GM12878 (cell line): ENCODE measurements at regions not wholly inside any gene's neighbourhood (a gene's known extent, or its start where the extent isn't known, plus 50 kb on each side); places are given as distances from the start of the nearest gene placed in this dataset.

Experiments
- ATAC-seq: fragments of 200-7000 bp; cut with Tn5 transposase; 3 replicates; pipeline ENCODE4 v1.9.1; 2020; ENCODE audit warnings: mild to moderate bottlenecking, moderate library complexity
- BruUV-seq: library from RNA; stranded (reverse); fragments of 400-500 nt; replicated peaks from 2 replicates; lab custom pipeline; 2021; lab: Mats Ljungman, UMichigan
- CTCF ChIA-PET: fragments of 300-600 bp; sonication (Branson Sonifier 250); formaldehyde crosslinking; extraction: SDS; loops from one replicate; lab custom pipeline; 2021; ENCODE audit warnings: inconsistent platforms; lab: Yijun Ruan, JAX
- POLR2A ChIA-PET: fragments of 350-600 bp; formaldehyde crosslinking; extraction: SDS; loops from one replicate; lab custom pipeline; 2021; ENCODE audit warnings: inconsistent platforms; lab: Charles Lee
- RAD21 ChIA-PET: fragments of 300-600 bp; sonication (Branson Sonifier 250); formaldehyde crosslinking; loops from one replicate; lab custom pipeline; 2023; ENCODE audit warnings: antibody characterized with exemption; ENCODE audit not compliant: unreplicated experiment; lab: Charles Lee
- SMC1A ChIA-PET: fragments of 300-600 bp; sonication (Branson Sonifier 250); formaldehyde crosslinking; loops from one replicate; lab custom pipeline; 2023; ENCODE audit not compliant: unreplicated experiment, uncharacterized antibody; lab: Charles Lee
- DNase-seq: peaks from one replicate; pipeline ENCODE4 v3.0.0-alpha.2; 2011; ENCODE audit warnings: low read depth, low spot score
- FAIRE-seq: peaks from 3 replicates; lab custom pipeline; 2011; peaks lifted over from hg19 to GRCh38; lab: Jason Lieb, UNC
- H2AFZ ChIP-seq: 2 replicates; pipeline ENCODE4 v1.6.0; 2011; ENCODE audit warnings: low read depth, low read length, control low read depth; ENCODE audit not compliant: control insufficient read depth
- H3K27ac ChIP-seq: 2 replicates; pipeline ENCODE4 v1.5.1; 2011; ENCODE audit warnings: control low read depth; ENCODE audit not compliant: control insufficient read depth, insufficient read depth
- H3K27me3 ChIP-seq, 2 experiments: replicated peaks in 1 of 2; 2 replicates each; pipeline versions ENCODE4 v1.6.0 to v1.6.1; 2011; ENCODE audit warnings: low read length in 1 of 2; ENCODE audit not compliant: control insufficient read depth in 2 of 2, insufficient read depth in 2 of 2
- H3K36me3 ChIP-seq, 2 experiments: 2 replicates each; pipeline ENCODE4 v1.5.1; 2011; ENCODE audit warnings: low read length in 1 of 2; ENCODE audit not compliant: control insufficient read depth in 2 of 2, insufficient read depth in 2 of 2
- H3K4me1 ChIP-seq: 2 replicates; pipeline ENCODE4 v1.6.1; 2011; ENCODE audit warnings: mild to moderate bottlenecking, low read length, moderate library complexity, mixed read lengths; ENCODE audit not compliant: control insufficient read depth, insufficient read depth
- H3K4me2 ChIP-seq: 2 replicates; pipeline ENCODE4 v1.6.0; 2011; ENCODE audit warnings: control low read depth; ENCODE audit not compliant: control insufficient read depth, insufficient read depth
- H3K4me3 ChIP-seq: fragments of 200-600 bp; sonication (generic); 2 replicates; pipeline ENCODE4 v1.5.1; 2016
- H3K79me2 ChIP-seq: 2 replicates; pipeline ENCODE4 v1.6.0; 2011; ENCODE audit warnings: low read length; ENCODE audit not compliant: control insufficient read depth, insufficient read depth
- H3K9ac ChIP-seq: 2 replicates; pipeline ENCODE4 v1.8.0; 2011; ENCODE audit warnings: low read length, control low read depth, mixed read lengths; ENCODE audit not compliant: control insufficient read depth, insufficient read depth
- H3K9me3 ChIP-seq: replicated peaks from 3 replicates; pipeline ENCODE4 v1.5.1; 2011; ENCODE audit warnings: mild to moderate bottlenecking, low read length; ENCODE audit not compliant: control insufficient read depth, insufficient read depth
- H4K20me1 ChIP-seq: 2 replicates; pipeline ENCODE4 v1.6.0; 2011; ENCODE audit not compliant: control insufficient read depth, insufficient read depth
- ATF7 ChIP-seq: fragments of 450-650 bp; IDR thresholded peaks from 2 replicates; pipeline ENCODE4 v1.6.1; 2016; ENCODE audit warnings: low read depth, mild to moderate bottlenecking
- IKZF1 ChIP-seq: fragments of 450-650 bp; conservative IDR thresholded peaks from 2 replicates; pipeline ENCODE4 v1.6.1; 2017; ENCODE audit warnings: antibody characterized with exemption, mild to moderate bottlenecking
- IRF3 ChIP-seq: fragments of 450-650 bp; IDR thresholded peaks from 2 replicates; pipeline ENCODE4 v1.6.1; 2014; ENCODE audit warnings: mild to moderate bottlenecking
- NFYA ChIP-seq: IDR thresholded peaks from 2 replicates; pipeline ENCODE4 v1.6.1; 2011; ENCODE audit warnings: low read depth, mild to moderate bottlenecking, low read length, improper control_type of control experiment, borderline replicate concordance
- RBBP5 ChIP-seq: fragments of 200-600 bp; sonication (generic); conservative IDR thresholded peaks from 2 replicates; pipeline ENCODE4 v1.6.1; 2016
- RUNX3 ChIP-seq: IDR thresholded peaks from 2 replicates; pipeline ENCODE4 v1.6.1; 2012; ENCODE audit warnings: low read length, inconsistent platforms
- SMARCA5 ChIP-seq: fragments of 450-650 bp; IDR thresholded peaks from 2 replicates; pipeline ENCODE4 v1.6.1; 2017; ENCODE audit warnings: mild to moderate bottlenecking
- TARDBP ChIP-seq: IDR thresholded peaks from 2 replicates; pipeline ENCODE4 v1.6.1; 2016; ENCODE audit warnings: borderline replicate concordance
- ZNF207 ChIP-seq: fragments of 450-650 bp; IDR thresholded peaks from 2 replicates; pipeline ENCODE4 v1.6.1; 2014; ENCODE audit warnings: antibody characterized with exemption, mild to moderate bottlenecking, borderline replicate concordance
- WGBS: methylation state at CpG from one replicate; pipeline ENCODE4 v1.1.6; 2016; ENCODE audit warnings: low lambda C conversion rate; ENCODE audit not compliant: insufficient replicate concordance, insufficient coverage; ENCODE audit errors: missing lambda C conversion rate; 5-methylcytosine and 5-hydroxymethylcytosine counted together
- in situ Hi-C: fragments of 300-500 bp; cut with MboI; formaldehyde crosslinking; loops from 9 replicates; pipeline ENCODE4 v1.14.3; 2018; ENCODE audit warnings: mixed read lengths
- intact Hi-C: fragments of 100-400 bp; cut with micrococcal nuclease; formaldehyde crosslinking; loops from one replicate; pipeline ENCODE4 v1.14.2; 2022; ENCODE audit not compliant: unreplicated experiment
- TF ChIP-seq, protein P1 (sequence below): IDR thresholded peaks from 2 replicates; pipeline ENCODE4 v1.6.1; 2012; ENCODE audit warnings: mild to moderate bottlenecking, low read depth, low read length

- SMC1A ChIA-PET: no interaction called here
- TF ChIP-seq NFYA (no peak), ZNF207 (no peak)
- POLR2A ChIA-PET: no interaction called here
- no peak overlapping the region for H3K4me3 ChIP-seq
- no peak overlapping the region for H3K27ac ChIP-seq
- intact Hi-C loops (no loop called here), in situ Hi-C loops (no loop called here)
- no peak overlapping the region for H2AFZ ChIP-seq
- no peaks in the 10 kb centered on the region for H3K36me3 ChIP-seq
- BruUV-seq: no TSS peak
- no peaks in the 10 kb centered on the region for H4K20me1 ChIP-seq
- H3K27me3 ChIP-seq: no peaks in the 10 kb centered on the region
- RAD21 ChIA-PET: no interaction called here
- no peaks in the 10 kb centered on the region for H3K9me3 ChIP-seq
- no peaks in the 10 kb centered on the region for H3K79me2 ChIP-seq
- DNase-seq: no peak
- ATAC-seq: no peak
- FAIRE-seq: no peak
- H3K4me1 ChIP-seq: no peaks in the 10 kb centered on the region
- CTCF ChIA-PET: no interaction called here
- no peak overlapping the region for H3K4me2 ChIP-seq
- WGBS: 31% methylated on average over 1 of the region's 1 CpG
- no peak overlapping the region for H3K9ac ChIP-seq
These were observed 226.2 kb upstream of the SMC2 start for GRCh38 chr9:103867886-103868285.

DNA sequence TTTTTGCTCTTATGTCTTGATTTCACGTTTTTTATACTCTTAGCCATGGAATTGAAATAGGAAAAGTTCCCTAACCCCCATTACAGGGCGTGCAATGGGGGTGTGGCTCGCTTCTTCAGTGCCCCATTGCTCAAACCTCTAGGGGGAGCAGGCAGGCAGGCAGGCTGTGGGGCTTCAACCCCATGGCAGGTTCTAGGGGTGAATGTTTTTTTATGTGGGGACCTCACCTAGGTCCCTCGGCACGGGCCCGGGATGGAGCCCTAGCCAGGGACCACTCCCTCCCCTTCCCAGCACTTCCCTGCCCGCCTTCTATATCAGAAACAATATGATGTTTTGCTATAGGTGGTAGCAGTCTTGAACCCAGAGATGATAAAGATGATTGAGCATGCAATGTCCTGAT is 221.3 kb upstream of the SMC2 start:
- H3K4me3 ChIP-seq: no peak overlapping the region
- H4K20me1 ChIP-seq: no peaks in the 10 kb centered on the region
- H2AFZ ChIP-seq: no peak overlapping the region
- no peaks in the 10 kb centered on the region for H3K36me3 ChIP-seq
- no peaks in the 10 kb centered on the region for H3K9me3 ChIP-seq
- FAIRE-seq (no peak), ATAC-seq (no peak), DNase-seq (no peak)
- H3K4me1 ChIP-seq: no peaks in the 10 kb centered on the region
- no peak overlapping the region for H3K4me2 ChIP-seq
- RAD21 ChIA-PET: no interaction called here
- intact Hi-C loops (no loop called here), in situ Hi-C loops (no loop called here)
- 26% methylated on average over 7 of the region's 7 CpGs for WGBS
- H3K27me3 ChIP-seq: no peaks in the 10 kb centered on the region
- BruUV-seq: no TSS peak
- SMC1A ChIA-PET: interaction anchor here (0.6 kb wide), 1 partner anchor 62 kb away, joined by 3 read pairs; no protein-coding TSS in a partner anchor
- H3K79me2 ChIP-seq: no peaks in the 10 kb centered on the region
- POLR2A ChIA-PET: interaction anchor here (0.5 kb wide), 1 partner anchor 494 kb away, joined by 4 read pairs; no protein-coding TSS in a partner anchor
- no peak for TF ChIP-seq SMARCA5
- no peak for TF ChIP-seq RBBP5
- TF ChIP-seq ATF7: no peak
- TF ChIP-seq TARDBP: no peak
- no peak for TF ChIP-seq IKZF1
- no peak for TF ChIP-seq RUNX3
- TF ChIP-seq IRF3: no peak
- TF ChIP-seq, protein P1, sequence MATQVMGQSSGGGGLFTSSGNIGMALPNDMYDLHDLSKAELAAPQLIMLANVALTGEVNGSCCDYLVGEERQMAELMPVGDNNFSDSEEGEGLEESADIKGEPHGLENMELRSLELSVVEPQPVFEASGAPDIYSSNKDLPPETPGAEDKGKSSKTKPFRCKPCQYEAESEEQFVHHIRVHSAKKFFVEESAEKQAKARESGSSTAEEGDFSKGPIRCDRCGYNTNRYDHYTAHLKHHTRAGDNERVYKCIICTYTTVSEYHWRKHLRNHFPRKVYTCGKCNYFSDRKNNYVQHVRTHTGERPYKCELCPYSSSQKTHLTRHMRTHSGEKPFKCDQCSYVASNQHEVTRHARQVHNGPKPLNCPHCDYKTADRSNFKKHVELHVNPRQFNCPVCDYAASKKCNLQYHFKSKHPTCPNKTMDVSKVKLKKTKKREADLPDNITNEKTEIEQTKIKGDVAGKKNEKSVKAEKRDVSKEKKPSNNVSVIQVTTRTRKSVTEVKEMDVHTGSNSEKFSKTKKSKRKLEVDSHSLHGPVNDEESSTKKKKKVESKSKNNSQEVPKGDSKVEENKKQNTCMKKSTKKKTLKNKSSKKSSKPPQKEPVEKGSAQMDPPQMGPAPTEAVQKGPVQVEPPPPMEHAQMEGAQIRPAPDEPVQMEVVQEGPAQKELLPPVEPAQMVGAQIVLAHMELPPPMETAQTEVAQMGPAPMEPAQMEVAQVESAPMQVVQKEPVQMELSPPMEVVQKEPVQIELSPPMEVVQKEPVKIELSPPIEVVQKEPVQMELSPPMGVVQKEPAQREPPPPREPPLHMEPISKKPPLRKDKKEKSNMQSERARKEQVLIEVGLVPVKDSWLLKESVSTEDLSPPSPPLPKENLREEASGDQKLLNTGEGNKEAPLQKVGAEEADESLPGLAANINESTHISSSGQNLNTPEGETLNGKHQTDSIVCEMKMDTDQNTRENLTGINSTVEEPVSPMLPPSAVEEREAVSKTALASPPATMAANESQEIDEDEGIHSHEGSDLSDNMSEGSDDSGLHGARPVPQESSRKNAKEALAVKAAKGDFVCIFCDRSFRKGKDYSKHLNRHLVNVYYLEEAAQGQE: no peak
- H3K27ac ChIP-seq: no peak overlapping the region
- CTCF ChIA-PET: interaction anchor here (0.9 kb wide), 2 partner anchors 221 to 245 kb away, joined by 3 read pairs; partner anchors contain the start of gene SMC2
- H3K9ac ChIP-seq: no peak overlapping the region
